ENCODE measurements at regions not wholly inside any gene's neighbourhood (a gene's known extent, or its start where the extent isn't known, plus 50 kb on each side); places are given as distances from the start of the nearest gene placed in this dataset.

GRCh38 chr13:97582170-97582569 lies 148.2 kb downstream of the RAP2A start:
- no peak for DNase-seq (ENCODE audit: low read depth in 2 of 2)
- H3K4me3 ChIP-seq (replicated peaks in 1 of 2; ENCODE audit: low read depth in 2 of 2, low read length in 2 of 2) = no peak overlapping the region
- TF ChIP-seq CTCF (IDR thresholded peaks at IDR 0.05; ENCODE audit: low read depth, low read length) = no peak

- no peak overlapping the region for H3K4me3 ChIP-seq (replicated peaks in 1 of 2; ENCODE audit: low read depth in 2 of 2, low read length in 2 of 2)
- DNase-seq (ENCODE audit: low read depth in 2 of 2) = no peak
- no peak for TF ChIP-seq CTCF (IDR thresholded peaks at IDR 0.05; ENCODE audit: low read depth, low read length)
These were observed 150.0 kb downstream of the RAP2A start for GRCh38 chr13:97583907-97584497.

- no peak for TF ChIP-seq CTCF (IDR thresholded peaks at IDR 0.05; ENCODE audit: low read depth, low read length)
- DNase-seq (ENCODE audit: low read depth in 2 of 2) = peak in 1 of 2 donors; percentile 24
- H3K4me3 ChIP-seq (replicated peaks in 1 of 2; ENCODE audit: low read depth in 2 of 2, low read length in 2 of 2) = no peak overlapping the region
These were observed 153.0 kb downstream of the RAP2A start for GRCh38 chr13:97586941-97587340.

DNA sequence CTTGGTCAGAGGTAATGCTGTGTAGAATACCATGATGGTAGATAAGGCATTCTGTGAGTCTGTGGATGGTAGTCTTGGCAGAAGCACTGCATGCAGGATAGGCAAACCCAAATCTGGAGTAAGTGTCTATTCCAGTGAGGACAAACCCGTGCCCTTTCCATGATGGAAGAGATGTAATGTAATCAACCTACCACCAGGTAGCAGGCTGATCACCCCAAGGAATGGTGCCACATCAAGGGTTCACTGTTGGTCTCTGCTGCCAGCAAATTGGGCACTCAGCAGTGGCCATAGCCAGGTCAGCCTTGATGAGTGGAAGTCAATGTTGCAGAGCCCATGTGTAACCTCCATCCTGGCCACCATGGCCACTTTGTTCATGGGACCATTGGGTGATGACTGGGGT lies 155.0 kb downstream of the RAP2A start:
- TF ChIP-seq CTCF (IDR thresholded peaks at IDR 0.05; ENCODE audit: low read depth, low read length) = no peak
- no peak overlapping the region for H3K4me3 ChIP-seq (replicated peaks in 1 of 2; ENCODE audit: low read depth in 2 of 2, low read length in 2 of 2)
- no peak for DNase-seq (ENCODE audit: low read depth in 2 of 2)

GRCh38 chr13:97600458-97601075 lies 166.6 kb downstream of the RAP2A start:
- H3K4me3 ChIP-seq (replicated peaks in 1 of 2; ENCODE audit: low read depth in 2 of 2, low read length in 2 of 2) = no peak overlapping the region

GRCh38 chr13:97615266-97615665 lies 181.3 kb downstream of the RAP2A start:
- no peak for DNase-seq (ENCODE audit: low read depth in 2 of 2)
- TF ChIP-seq CTCF (IDR thresholded peaks at IDR 0.05; ENCODE audit: low read depth, low read length) = no peak
- H3K4me3 ChIP-seq (replicated peaks in 1 of 2; ENCODE audit: low read depth in 2 of 2, low read length in 2 of 2) = no peak overlapping the region

More at GRCh38 chr13:97600458-97601075, 166.6 kb downstream of the RAP2A start:
- no peak for TF ChIP-seq CTCF (IDR thresholded peaks at IDR 0.05; ENCODE audit: low read depth, low read length)
- DNase-seq (ENCODE audit: low read depth in 2 of 2) = peak; percentile 83 to 84
